HUDEP-2 (cell line): ENCODE measurements at regions not wholly inside any gene's neighbourhood (a gene's known extent, or its start where the extent isn't known, plus 50 kb on each side); places are given as distances from the start of the nearest gene placed in this dataset.

Experiments
- DNase-seq, 76 experiments: peaks; one replicate each; lab custom pipeline; 2025; ENCODE audit not compliant: unreplicated experiment in 76 of 76; lab: John Stamatoyannopoulos, UW

- DNase-seq = no peak
These were observed 539.6 kb downstream of the CCDC171 start for GRCh38 chr9:16092142-16093091.

GRCh38 chr9:16098306-16098705, 545.5 kb downstream of the CCDC171 start:
- no peak for DNase-seq

- DNase-seq = no peak
These were observed 547.1 kb downstream of the CCDC171 start for GRCh38 chr9:16099732-16100536.

- DNase-seq = no peak
These were observed 547.8 kb downstream of the CCDC171 start for GRCh38 chr9:16100537-16101091.

- no peak for DNase-seq
These were observed 549.3 kb downstream of the CCDC171 start for GRCh38 chr9:16102154-16102553.

- DNase-seq = no peak
These were observed 551.0 kb downstream of the CCDC171 start for GRCh38 chr9:16103620-16104397.

GRCh38 chr9:16105168-16106020, 552.6 kb downstream of the CCDC171 start:
- DNase-seq = no peak

GRCh38 chr9:16106021-16106571, 553.3 kb downstream of the CCDC171 start:
- no peak for DNase-seq

- no peak for DNase-seq
These were observed 559.3 kb downstream of the CCDC171 start for GRCh38 chr9:16112116-16112515.

GRCh38 chr9:16115994-16116393, 563.2 kb downstream of the CCDC171 start:
- no peak for DNase-seq

- no peak for DNase-seq
These were observed 565.2 kb downstream of the CCDC171 start for GRCh38 chr9:16118043-16118442.

GRCh38 chr9:16119261-16120230, 566.7 kb downstream of the CCDC171 start:
- no peak for DNase-seq

GRCh38 chr9:16120231-16120641, 567.4 kb downstream of the CCDC171 start:
- DNase-seq = no peak

GRCh38 chr9:16120727-16121126, 567.9 kb downstream of the CCDC171 start:
- no peak for DNase-seq

GRCh38 chr9:16121168-16121567, 568.3 kb downstream of the CCDC171 start:
- no peak for DNase-seq

GRCh38 chr9:16121601-16122286, 568.9 kb downstream of the CCDC171 start:
- DNase-seq = no peak

- no peak for DNase-seq
These were observed 572.8 kb downstream of the CCDC171 start for GRCh38 chr9:16125629-16126028.

- no peak for DNase-seq
These were observed 573.2 kb downstream of the CCDC171 start for GRCh38 chr9:16126042-16126441.
